ENCODE measurements at regions not wholly inside any gene's neighbourhood (a gene's known extent, or its start where the extent isn't known, plus 50 kb on each side); places are given as distances from the start of the nearest gene placed in this dataset.

GRCh38 chr2:2635025-2635528 is 304.0 kb upstream of the MYT1L start:
- no peak overlapping the region for H3K27ac Mint-ChIP-seq
- WGBS (ENCODE audit: insufficient coverage) = 93% methylated on average over 6 of the region's 6 CpGs

DNA sequence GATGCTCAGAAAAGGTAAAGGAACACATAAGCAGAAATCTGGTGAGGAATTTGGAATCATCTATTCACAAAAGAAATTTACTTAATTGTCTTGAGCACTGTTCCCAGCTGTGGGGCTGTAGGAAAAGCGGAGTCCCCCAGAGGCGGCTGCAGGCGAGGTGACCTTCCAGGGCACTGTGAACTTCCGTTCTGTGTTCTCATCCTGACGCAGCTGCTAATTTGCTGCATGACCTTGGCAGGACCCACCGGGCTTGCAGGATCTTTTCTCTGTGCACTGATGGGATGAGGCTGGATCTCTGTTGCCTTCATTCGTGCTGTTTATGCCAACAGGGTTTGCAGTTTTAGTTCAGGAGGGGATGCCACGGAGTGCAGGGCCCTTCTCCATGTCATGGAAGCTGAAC is 301.9 kb upstream of the MYT1L start:
- Histone ChIP-seq H3K36me3 (replicated peaks in 1 of 2; ENCODE audit: control extremely low read depth in 1 of 2, control insufficient read depth in 1 of 2, extremely low read depth in 1 of 2, insufficient read depth in 2 of 2, low read length in 1 of 2) (no peaks in the 10 kb centered on the region), H3K9me3 (ENCODE audit: control extremely low read depth in 1 of 3, control insufficient read depth in 2 of 3, insufficient read depth in 1 of 3, low read length in 2 of 3) (peaks cover 0 to 6% (median 0%) of the 10 kb centered on the region in 3 donors), H3K4me2 (replicated peaks; ENCODE audit: low read depth, low read length, poor library complexity, severe bottlenecking) (no peak overlapping the region), H3K79me2 (ENCODE audit: control insufficient read depth, insufficient read depth, low read length) (no peaks in the 10 kb centered on the region), H3K4me3 (ENCODE audit: control extremely low read depth in 1 of 5, extremely low read depth in 1 of 5, insufficient read depth in 1 of 5, low read depth in 2 of 5, low read length in 4 of 5) (no peak overlapping the region), H3K9ac (ENCODE audit: low read length) (no peak overlapping the region), H3K27ac (ENCODE audit: low read length in 2 of 2) (no peak overlapping the region), H3K4me1 (ENCODE audit: control insufficient read depth in 2 of 2, insufficient read depth in 2 of 2, low read length in 2 of 2) (no peaks in the 10 kb centered on the region), H3K27me3 (replicated peaks in 1 of 4; ENCODE audit: control extremely low read depth in 1 of 4, control insufficient read depth in 3 of 4, insufficient read depth in 4 of 4, low read length in 3 of 4) (no peaks in the 10 kb centered on the region), H2AFZ (ENCODE audit: insufficient read depth, low read depth, low read length, poor library complexity, severe bottlenecking) (no peak overlapping the region), H4K20me1 (ENCODE audit: control insufficient read depth, insufficient read depth, low read length, poor library complexity, severe bottlenecking) (no peaks in the 10 kb centered on the region)
- POLR2A ChIA-PET = no interaction called here
- H3K4me1 Mint-ChIP-seq = no peaks in the 10 kb centered on the region
- H3K4me3 Mint-ChIP-seq = no peak overlapping the region
- H3K27me3 Mint-ChIP-seq = peaks cover 5% of the 10 kb centered on the region
- no peak for DNase-seq
- no peak for TF ChIP-seq CTCF (IDR thresholded peaks at IDR 0.05)
- TF ChIP-seq EZH2 (IDR thresholded peaks at IDR 0.05; ENCODE audit: borderline replicate concordance, insufficient read depth, low read depth, low read length, poor library complexity, severe bottlenecking) = no peak
- intact Hi-C loops (cut with micrococcal nuclease) = no loop called here
- 96% methylated on average over 4 of the region's 8 CpGs for WGBS (ENCODE audit: insufficient coverage)
- CTCF ChIA-PET = no interaction called here
- no peak overlapping the region for H3K27ac Mint-ChIP-seq
- H3K9me3 Mint-ChIP-seq (ENCODE audit: insufficient read depth) = no peaks in the 10 kb centered on the region
- ATAC-seq (ENCODE audit: low read depth) = no peak

More at GRCh38 chr2:2635025-2635528, 304.0 kb upstream of the MYT1L start:
- Histone ChIP-seq H3K4me2 (replicated peaks; ENCODE audit: low read depth, low read length, poor library complexity, severe bottlenecking) (no peak overlapping the region), H3K9me3 (ENCODE audit: control extremely low read depth in 1 of 3, control insufficient read depth in 2 of 3, insufficient read depth in 1 of 3, low read length in 2 of 3) (peaks cover 0 to 6% (median 0%) of the 10 kb centered on the region in 3 donors), H3K4me1 (ENCODE audit: control insufficient read depth in 2 of 2, insufficient read depth in 2 of 2, low read length in 2 of 2) (no peaks in the 10 kb centered on the region), H2AFZ (ENCODE audit: insufficient read depth, low read depth, low read length, poor library complexity, severe bottlenecking) (no peak overlapping the region), H3K36me3 (replicated peaks in 1 of 2; ENCODE audit: control extremely low read depth in 1 of 2, control insufficient read depth in 1 of 2, extremely low read depth in 1 of 2, insufficient read depth in 2 of 2, low read length in 1 of 2) (no peaks in the 10 kb centered on the region), H3K27me3 (replicated peaks in 1 of 4; ENCODE audit: control extremely low read depth in 1 of 4, control insufficient read depth in 3 of 4, insufficient read depth in 4 of 4, low read length in 3 of 4) (no peaks in the 10 kb centered on the region), H4K20me1 (ENCODE audit: control insufficient read depth, insufficient read depth, low read length, poor library complexity, severe bottlenecking) (no peaks in the 10 kb centered on the region), H3K4me3 (ENCODE audit: control extremely low read depth in 1 of 5, extremely low read depth in 1 of 5, insufficient read depth in 1 of 5, low read depth in 2 of 5, low read length in 4 of 5) (no peak overlapping the region), H3K79me2 (ENCODE audit: control insufficient read depth, insufficient read depth, low read length) (no peaks in the 10 kb centered on the region), H3K9ac (ENCODE audit: low read length) (no peak overlapping the region), H3K27ac (ENCODE audit: low read length in 2 of 2) (no peak overlapping the region)
- ChIA-PET CTCF (no interaction called here), POLR2A (no interaction called here)
- no peaks in the 10 kb centered on the region for H3K4me1 Mint-ChIP-seq
- H3K4me3 Mint-ChIP-seq = no peak overlapping the region
- no peaks in the 10 kb centered on the region for H3K9me3 Mint-ChIP-seq (ENCODE audit: insufficient read depth)
- no peak for TF ChIP-seq EZH2 (IDR thresholded peaks at IDR 0.05; ENCODE audit: borderline replicate concordance, insufficient read depth, low read depth, low read length, poor library complexity, severe bottlenecking)
- TF ChIP-seq CTCF (IDR thresholded peaks at IDR 0.05) = no peak
- intact Hi-C loops (cut with micrococcal nuclease) = no loop called here
- no peak for ATAC-seq (ENCODE audit: low read depth)
- H3K27me3 Mint-ChIP-seq = peaks cover 5% of the 10 kb centered on the region
- no peak for DNase-seq
